ENCODE measurements at regions not wholly inside any gene's neighbourhood (a gene's known extent, or its start where the extent isn't known, plus 50 kb on each side); places are given as distances from the start of the nearest gene placed in this dataset.
"Not testable (repeated sequence)": the region's sequence is repeated elsewhere in the genome, so short reads cannot be mapped to it uniquely, and the experiment has no call there.

DNA sequence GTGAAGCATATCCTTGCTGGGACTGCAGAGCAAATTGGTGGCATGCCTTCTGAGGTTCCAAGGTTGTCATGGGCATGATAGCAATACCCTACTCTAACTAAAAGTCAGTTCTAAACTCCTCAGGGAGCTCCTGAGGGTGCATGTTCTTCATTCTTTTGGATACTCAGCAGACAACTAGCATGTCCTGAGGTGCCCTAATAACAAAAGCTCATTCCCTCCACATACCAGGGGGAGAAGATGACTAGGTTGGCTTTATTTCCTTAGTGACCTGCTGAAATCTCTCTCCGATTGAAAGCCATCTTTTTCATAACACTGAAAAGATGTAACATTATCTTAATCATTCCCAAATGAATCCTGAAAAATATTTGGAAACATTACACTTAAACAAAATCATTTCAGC lies 188.7 kb upstream of the IGF1 start:
- H3K36me3 ChIP-seq (ENCODE audit: control insufficient read depth, insufficient read depth, low read length), result no peaks in the 10 kb centered on the region
- no peaks in the 10 kb centered on the region for H3K4me1 ChIP-seq (ENCODE audit: control insufficient read depth, insufficient read depth, low read length)
- WGBS (ENCODE audit: insufficient coverage, low lambda C conversion rate), result no CpG with 5 or more reads among the region's 1 CpG
- no peak for DNase-seq
- H3K4me3 ChIP-seq (ENCODE audit: low read length), result no peak overlapping the region
- no peak overlapping the region for H3K27ac ChIP-seq (ENCODE audit: low read length)
- H3K27me3 ChIP-seq (ENCODE audit: control insufficient read depth, insufficient read depth, low read length), result no peaks in the 10 kb centered on the region
- H3K9me3 ChIP-seq (ENCODE audit: control insufficient read depth, low read depth, low read length), result no peaks in the 10 kb centered on the region

GRCh38 chr12:102666176-102666575 lies 185.8 kb upstream of the IGF1 start:
- H3K27ac ChIP-seq (ENCODE audit: low read length); H3K27me3 ChIP-seq (ENCODE audit: control insufficient read depth, insufficient read depth, low read length); H3K9me3 ChIP-seq (ENCODE audit: control insufficient read depth, low read depth, low read length); H3K36me3 ChIP-seq (ENCODE audit: control insufficient read depth, insufficient read depth, low read length); H3K4me3 ChIP-seq (ENCODE audit: low read length); DNase-seq; H3K4me1 ChIP-seq (ENCODE audit: control insufficient read depth, insufficient read depth, low read length): not testable (repeated sequence)
- WGBS (ENCODE audit: insufficient coverage, low lambda C conversion rate), result 71% methylated on average over 1 of the region's 3 CpGs

DNA sequence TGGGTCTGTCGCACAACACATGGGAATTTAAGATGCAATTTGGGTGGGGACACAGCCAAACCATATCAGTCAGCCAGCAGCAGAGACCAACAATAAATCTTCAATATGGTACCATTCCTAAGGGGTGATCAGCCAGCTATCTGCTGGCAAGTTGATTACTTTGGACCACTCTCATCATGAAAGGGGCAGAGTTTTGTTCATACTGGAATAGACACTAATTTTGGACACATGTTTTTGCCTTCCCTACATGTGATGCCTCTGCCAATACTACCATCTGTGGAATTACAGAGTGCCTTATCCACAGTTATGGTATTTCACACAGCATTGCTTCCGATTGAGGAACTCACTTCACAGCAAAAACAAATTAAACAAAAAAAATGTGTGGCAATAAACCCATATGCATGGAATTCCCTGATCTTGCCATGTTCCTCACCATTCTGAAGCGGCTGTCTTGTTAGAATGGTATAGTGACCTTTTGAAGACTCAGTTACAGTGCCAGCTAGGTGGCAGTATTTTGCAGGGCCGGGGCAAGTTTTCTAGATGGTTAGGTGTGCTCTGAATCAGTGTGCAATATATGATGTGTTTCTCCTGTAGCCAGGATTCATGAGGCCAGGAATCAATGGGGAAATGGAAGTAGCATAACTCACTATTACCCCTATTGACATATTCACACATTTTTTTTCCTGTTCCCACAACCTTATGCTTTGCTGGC lies 179.0 kb upstream of the IGF1 start:
- Histone ChIP-seq H3K4me3 (ENCODE audit: low read length) (no peak overlapping the region), H3K27me3 (ENCODE audit: control insufficient read depth, insufficient read depth, low read length) (no peaks in the 10 kb centered on the region), H3K4me1 (ENCODE audit: control insufficient read depth, insufficient read depth, low read length) (no peaks in the 10 kb centered on the region), H3K9me3 (ENCODE audit: control insufficient read depth, low read depth, low read length) (peaks cover 3% of the 10 kb centered on the region), H3K36me3 (ENCODE audit: control insufficient read depth, insufficient read depth, low read length) (no peaks in the 10 kb centered on the region), H3K27ac (ENCODE audit: low read length) (no peak overlapping the region)
- no peak for DNase-seq
- WGBS (ENCODE audit: insufficient coverage, low lambda C conversion rate), result no CpG with 5 or more reads among the region's 4 CpGs

- H3K4me1 ChIP-seq (ENCODE audit: control insufficient read depth, insufficient read depth, low read length), result no peaks in the 10 kb centered on the region
- H3K27ac ChIP-seq (ENCODE audit: low read length), result no peak overlapping the region
- H3K36me3 ChIP-seq (ENCODE audit: control insufficient read depth, insufficient read depth, low read length), result no peaks in the 10 kb centered on the region
- peaks cover 3% of the 10 kb centered on the region for H3K9me3 ChIP-seq (ENCODE audit: control insufficient read depth, low read depth, low read length)
- no peak for DNase-seq
- no peaks in the 10 kb centered on the region for H3K27me3 ChIP-seq (ENCODE audit: control insufficient read depth, insufficient read depth, low read length)
- 80% methylated on average over 1 of the region's 2 CpGs for WGBS (ENCODE audit: insufficient coverage, low lambda C conversion rate)
- no peak overlapping the region for H3K4me3 ChIP-seq (ENCODE audit: low read length)
These were observed 173.0 kb upstream of the IGF1 start for GRCh38 chr12:102653406-102653805.

DNA sequence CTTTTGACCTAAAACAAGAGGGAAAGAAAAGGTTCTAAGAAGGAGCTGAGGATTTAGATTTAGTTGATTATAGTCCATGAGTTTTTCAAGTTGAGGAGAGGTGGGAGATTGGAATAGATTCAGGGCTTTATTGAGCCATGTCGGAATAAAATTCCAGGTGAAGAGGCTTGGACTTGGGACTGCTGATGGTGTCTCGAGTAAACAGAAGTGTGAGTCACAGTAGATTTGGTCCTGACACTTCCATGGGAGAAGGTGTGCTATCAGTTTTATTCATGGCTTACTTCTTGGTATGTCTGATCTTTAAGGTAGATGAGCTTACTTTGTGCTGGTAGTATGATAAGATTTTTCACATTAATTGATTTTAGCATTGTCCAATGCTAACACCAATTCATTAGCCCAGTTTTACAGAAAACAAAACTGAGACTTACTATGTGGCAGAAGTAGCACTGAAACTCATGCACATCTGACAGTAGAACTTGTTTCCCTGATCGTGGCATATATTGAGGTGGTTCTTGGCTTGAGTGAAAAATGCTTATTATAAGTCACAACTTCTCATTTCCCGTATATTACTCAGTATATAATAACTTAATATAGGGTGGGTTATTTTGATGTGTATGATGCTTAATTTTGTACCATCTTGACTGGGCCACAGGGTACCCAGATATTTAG lies 172.4 kb upstream of the IGF1 start:
- DNase-seq, result no peak
- 40% methylated on average over 1 of the region's 4 CpGs for WGBS (ENCODE audit: insufficient coverage, low lambda C conversion rate)
- H3K4me1 ChIP-seq (ENCODE audit: control insufficient read depth, insufficient read depth, low read length), result no peaks in the 10 kb centered on the region
- H3K27me3 ChIP-seq (ENCODE audit: control insufficient read depth, insufficient read depth, low read length), result no peaks in the 10 kb centered on the region
- no peak overlapping the region for H3K27ac ChIP-seq (ENCODE audit: low read length)
- no peaks in the 10 kb centered on the region for H3K36me3 ChIP-seq (ENCODE audit: control insufficient read depth, insufficient read depth, low read length)
- no peaks in the 10 kb centered on the region for H3K9me3 ChIP-seq (ENCODE audit: control insufficient read depth, low read depth, low read length)
- H3K4me3 ChIP-seq (ENCODE audit: low read length), result no peak overlapping the region

DNA sequence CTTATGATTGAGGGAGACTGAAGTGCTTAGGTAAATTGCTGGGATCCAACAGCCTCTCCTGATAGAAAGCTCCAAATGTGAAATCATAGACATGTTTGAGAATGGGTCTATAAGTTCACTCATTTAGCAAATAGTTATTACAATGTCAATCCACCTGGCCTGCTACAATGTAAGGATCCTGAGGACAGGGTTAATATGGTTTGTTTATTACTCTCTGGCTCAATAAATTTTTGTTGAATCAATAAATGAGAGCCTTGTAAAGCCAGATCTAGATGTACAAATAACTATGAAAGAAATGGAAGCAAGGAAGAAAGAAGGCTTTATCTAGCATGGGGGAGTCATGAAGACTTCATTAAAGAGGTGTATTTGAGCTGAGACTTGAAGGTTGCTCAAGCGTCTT lies 165.6 kb upstream of the IGF1 start:
- Histone ChIP-seq H3K36me3 (ENCODE audit: control insufficient read depth, insufficient read depth, low read length) (no peaks in the 10 kb centered on the region), H3K27me3 (ENCODE audit: control insufficient read depth, insufficient read depth, low read length) (no peaks in the 10 kb centered on the region), H3K4me1 (ENCODE audit: control insufficient read depth, insufficient read depth, low read length) (no peaks in the 10 kb centered on the region), H3K4me3 (ENCODE audit: low read length) (no peak overlapping the region), H3K27ac (ENCODE audit: low read length) (no peak overlapping the region), H3K9me3 (ENCODE audit: control insufficient read depth, low read depth, low read length) (no peaks in the 10 kb centered on the region)
- no peak for DNase-seq
- WGBS (ENCODE audit: insufficient coverage, low lambda C conversion rate), result no CpG with 5 or more reads among the region's 1 CpG

- Histone ChIP-seq H3K27ac (ENCODE audit: low read length) (no peak overlapping the region), H3K36me3 (ENCODE audit: control insufficient read depth, insufficient read depth, low read length) (no peaks in the 10 kb centered on the region), H3K4me3 (ENCODE audit: low read length) (no peak overlapping the region), H3K27me3 (ENCODE audit: control insufficient read depth, insufficient read depth, low read length) (no peaks in the 10 kb centered on the region), H3K9me3 (ENCODE audit: control insufficient read depth, low read depth, low read length) (no peaks in the 10 kb centered on the region), H3K4me1 (ENCODE audit: control insufficient read depth, insufficient read depth, low read length) (no peaks in the 10 kb centered on the region)
- no peak for DNase-seq
- no CpG with 5 or more reads among the region's 2 CpGs for WGBS (ENCODE audit: insufficient coverage, low lambda C conversion rate)
These were observed 163.7 kb upstream of the IGF1 start for GRCh38 chr12:102643879-102644575.

GRCh38 chr12:102642199-102642598 lies 161.8 kb upstream of the IGF1 start:
- no peak overlapping the region for H3K4me3 ChIP-seq (ENCODE audit: low read length)
- H3K4me1 ChIP-seq (ENCODE audit: control insufficient read depth, insufficient read depth, low read length), result no peaks in the 10 kb centered on the region
- WGBS (ENCODE audit: insufficient coverage, low lambda C conversion rate), result no CpG with 5 or more reads among the region's 2 CpGs
- no peaks in the 10 kb centered on the region for H3K9me3 ChIP-seq (ENCODE audit: control insufficient read depth, low read depth, low read length)
- H3K27ac ChIP-seq (ENCODE audit: low read length), result no peak overlapping the region
- no peak for DNase-seq
- no peaks in the 10 kb centered on the region for H3K36me3 ChIP-seq (ENCODE audit: control insufficient read depth, insufficient read depth, low read length)
- H3K27me3 ChIP-seq (ENCODE audit: control insufficient read depth, insufficient read depth, low read length), result no peaks in the 10 kb centered on the region

DNA sequence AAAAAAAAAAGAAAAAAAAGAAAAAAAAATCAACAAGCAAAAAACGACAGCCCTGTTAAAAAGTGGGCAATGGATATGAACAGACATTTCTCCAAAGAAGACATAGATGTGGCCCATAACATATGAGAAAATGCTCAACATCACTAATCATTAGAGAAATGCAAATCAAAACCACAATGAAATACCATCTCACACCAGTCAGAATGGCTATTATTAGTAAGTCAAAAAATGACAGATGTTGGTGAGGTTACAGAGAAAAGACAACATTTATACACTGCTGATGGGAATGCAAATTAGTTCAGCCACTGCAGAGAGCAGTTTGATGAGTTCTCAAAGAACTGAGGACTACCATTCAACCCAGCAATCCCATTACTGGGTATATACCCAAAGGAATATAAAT lies 160.3 kb upstream of the IGF1 start:
- H3K27me3 ChIP-seq (ENCODE audit: control insufficient read depth, insufficient read depth, low read length); H3K27ac ChIP-seq (ENCODE audit: low read length); H3K36me3 ChIP-seq (ENCODE audit: control insufficient read depth, insufficient read depth, low read length); H3K4me1 ChIP-seq (ENCODE audit: control insufficient read depth, insufficient read depth, low read length); H3K4me3 ChIP-seq (ENCODE audit: low read length); DNase-seq; H3K9me3 ChIP-seq (ENCODE audit: control insufficient read depth, low read depth, low read length): not testable (repeated sequence)
- WGBS (ENCODE audit: insufficient coverage, low lambda C conversion rate), result 80% methylated on average over 1 of the region's 1 CpG

- H3K4me3 ChIP-seq (ENCODE audit: low read length), result no peak overlapping the region
- DNase-seq, result no peak
- H3K36me3 ChIP-seq (ENCODE audit: control insufficient read depth, insufficient read depth, low read length), result no peaks in the 10 kb centered on the region
- H3K9me3 ChIP-seq (ENCODE audit: control insufficient read depth, low read depth, low read length), result no peaks in the 10 kb centered on the region
- WGBS (ENCODE audit: insufficient coverage, low lambda C conversion rate), result no CpG with 5 or more reads among the region's 1 CpG
- no peaks in the 10 kb centered on the region for H3K4me1 ChIP-seq (ENCODE audit: control insufficient read depth, insufficient read depth, low read length)
- no peaks in the 10 kb centered on the region for H3K27me3 ChIP-seq (ENCODE audit: control insufficient read depth, insufficient read depth, low read length)
- H3K27ac ChIP-seq (ENCODE audit: low read length), result no peak overlapping the region
These were observed 158.4 kb upstream of the IGF1 start for GRCh38 chr12:102638777-102639176.

All from large intestine (tissue), 3 donors.